Endothelial cell of umbilical vein (primary cell): ENCODE measurements at regions not wholly inside any gene's neighbourhood (a gene's known extent, or its start where the extent isn't known, plus 50 kb on each side); places are given as distances from the start of the nearest gene placed in this dataset.
A peak's percentile ranks its signal among the peaks of the same experiment; 100 is the strongest.

Source experiments
- BruUV-seq: library from RNA; stranded (reverse); fragments of 400-500 nt; replicated peaks from 2 replicates; lab custom pipeline; 2021; lab: Mats Ljungman, UMichigan
- CTCF ChIA-PET: fragments of 300-600, 350-600 bp; sonication (Branson Sonifier 250); formaldehyde crosslinking; loops from one replicate; lab custom pipeline; 2021; ENCODE audit warnings: antibody characterized with exemption, inconsistent platforms; lab: Charles Lee
- POLR2A ChIA-PET: fragments of 300-600, 350-600 bp; sonication (Branson Sonifier 250); formaldehyde crosslinking; loops from one replicate; lab custom pipeline; 2021; ENCODE audit warnings: antibody characterized with exemption, inconsistent platforms; lab: Charles Lee
- DNase-seq: peaks from one replicate; pipeline ENCODE4 v3.0.0-alpha.2; 2011; ENCODE audit warnings: low read depth, low spot score
- FAIRE-seq: peaks from 2 replicates; lab custom pipeline; 2011; peaks lifted over from hg19 to GRCh38; lab: Jason Lieb, UNC
- H2AFZ ChIP-seq: 2 replicates; pipeline ENCODE4 v1.6.0; 2012; ENCODE audit warnings: low read depth, low read length, control low read depth, inconsistent platforms
- H3K27ac ChIP-seq: 2 replicates; pipeline ENCODE4 v1.5.1; 2011; ENCODE audit warnings: low read depth, mild to moderate bottlenecking, control low read depth, low read length, moderate library complexity; ENCODE audit not compliant: insufficient read depth
- H3K27me3 ChIP-seq, 2 experiments: 2 replicates each; pipeline versions ENCODE4 v1.6.0 to v1.6.1; 2011; ENCODE audit warnings: low read length in 2 of 2, mixed read lengths in 1 of 2; ENCODE audit not compliant: control insufficient read depth in 2 of 2, insufficient read depth in 2 of 2
- H3K36me3 ChIP-seq, 2 experiments: 2 replicates in 1 of 2; 3 replicates in 1 of 2; pipeline ENCODE4 v1.5.1; 2011; ENCODE audit warnings: low read length in 2 of 2, mild to moderate bottlenecking in 1 of 2, moderate library complexity in 1 of 2; ENCODE audit not compliant: control insufficient read depth in 2 of 2, insufficient read depth in 2 of 2; ENCODE audit errors: extremely low read depth in 1 of 2
- H3K4me1 ChIP-seq: 3 replicates; pipeline ENCODE4 v1.5.1; 2011; ENCODE audit warnings: mild to moderate bottlenecking, low read length; ENCODE audit not compliant: control insufficient read depth, insufficient read depth; ENCODE audit errors: extremely low read depth
- H3K4me2 ChIP-seq: 2 replicates; pipeline ENCODE4 v1.6.1; 2011; ENCODE audit warnings: low read length, control low read depth, mixed read lengths; ENCODE audit not compliant: insufficient read depth
- H3K4me3 ChIP-seq, 3 experiments: fragments of 200-600 bp in 1 of 3; sonication (generic), shearing (Covaris generic) in 1 of 3; replicated peaks in 1 of 3; 2 replicates each; pipeline ENCODE4 v1.5.1; 2011 to 2016; ENCODE audit warnings: control low read depth in 3 of 3, low read length in 3 of 3, mild to moderate bottlenecking in 2 of 3, inconsistent platforms in 1 of 3, low read depth in 1 of 3, moderate library complexity in 1 of 3; ENCODE audit not compliant: insufficient read depth in 1 of 3
- H3K79me2 ChIP-seq: 2 replicates; pipeline ENCODE4 v1.6.0; 2012; ENCODE audit warnings: low read length, inconsistent platforms; ENCODE audit not compliant: control insufficient read depth, insufficient read depth
- H3K9ac ChIP-seq: replicated peaks from 2 replicates; pipeline ENCODE3; 2011; ENCODE audit warnings: low read length, control low read depth; ENCODE audit not compliant: insufficient read depth; ENCODE audit errors: extremely low read depth
- H3K9me1 ChIP-seq: replicated peaks from 3 replicates; pipeline ENCODE4 v1.6.0; 2011; ENCODE audit warnings: mild to moderate bottlenecking, low read length; ENCODE audit not compliant: control insufficient read depth, insufficient read depth; ENCODE audit errors: extremely low read depth
- H3K9me3 ChIP-seq: replicated peaks from 2 replicates; pipeline ENCODE4 v1.5.1; 2012; ENCODE audit warnings: low read length, inconsistent platforms; ENCODE audit not compliant: control insufficient read depth, insufficient read depth
- H4K20me1 ChIP-seq: replicated peaks from 2 replicates; pipeline ENCODE3; 2011; ENCODE audit warnings: mild to moderate bottlenecking, low read length; ENCODE audit not compliant: control insufficient read depth, insufficient read depth; ENCODE audit errors: extremely low read depth
- CTCF ChIP-seq, 2 donors: IDR thresholded peaks; 1 replicate in 1 of 2; 2 replicates in 1 of 2; pipeline ENCODE4 v1.5.1; 2011; ENCODE audit warnings: low read length in 2 of 2, mild to moderate bottlenecking in 2 of 2, moderate library complexity in 2 of 2, control low read depth in 1 of 2, inconsistent platforms in 1 of 2, low read depth in 1 of 2; ENCODE audit not compliant: insufficient read depth in 1 of 2; ENCODE audit errors: extremely low read depth in 1 of 2
- EZH2 ChIP-seq: IDR thresholded peaks from 2 replicates; pipeline ENCODE4 v1.6.1; 2012; ENCODE audit warnings: borderline replicate concordance, low read depth, mild to moderate bottlenecking, moderate library complexity, low read length, inconsistent platforms; ENCODE audit not compliant: severe bottlenecking
- FOS ChIP-seq: IDR thresholded peaks from 2 replicates; pipeline ENCODE4 v1.6.1; 2011; ENCODE audit warnings: mild to moderate bottlenecking, low read length, moderate library complexity, borderline replicate concordance; ENCODE audit not compliant: insufficient read depth
- GATA2 ChIP-seq: IDR thresholded peaks from 2 replicates; pipeline ENCODE4 v1.7.0; 2011; ENCODE audit warnings: low read depth, mild to moderate bottlenecking, moderate library complexity, mixed read lengths, low read length; ENCODE audit not compliant: insufficient read length, insufficient read depth
- JUN ChIP-seq: IDR thresholded peaks from 2 replicates; pipeline ENCODE4 v1.6.1; 2011; ENCODE audit warnings: borderline replicate concordance, low read depth; ENCODE audit not compliant: insufficient read length, insufficient read depth
- MAX ChIP-seq: IDR thresholded peaks from 2 replicates; pipeline ENCODE4 v1.6.1; 2011; ENCODE audit not compliant: insufficient read depth, insufficient read length
- MYC ChIP-seq: IDR thresholded peaks from one replicate; pipeline ENCODE4 v1.6.1; 2011; ENCODE audit warnings: mild to moderate bottlenecking, low read depth, low read length
- POLR2A ChIP-seq: IDR thresholded peaks from 2 replicates; pipeline ENCODE4 v1.6.1; 2012; ENCODE audit warnings: low read depth, mild to moderate bottlenecking, control low read depth, low read length
- POLR2AphosphoS5 ChIP-seq: IDR thresholded peaks from 2 replicates; pipeline ENCODE4 v1.6.1; 2012; ENCODE audit warnings: low read depth, mild to moderate bottlenecking, control low read depth, low read length, moderate library complexity; ENCODE audit not compliant: insufficient read depth
- dilution Hi-C: fragments of 300-500 bp; cut with MboI; formaldehyde crosslinking; loops from one replicate; pipeline ENCODE4 v1.15.0; 2019; ENCODE audit warnings: low sequenced_read_pairs; ENCODE audit not compliant: extremely low pct_ligation_motif_present
- intact Hi-C: fragments of 100-400 bp; cut with micrococcal nuclease; formaldehyde crosslinking; loops from one replicate; pipeline ENCODE4 v1.10.0; 2022

GRCh38 chr9:26746357-26747072, 146.1 kb downstream of the CAAP1 start:
- FAIRE-seq, result peak; percentile 73
- intact Hi-C loops (no loop called here), dilution Hi-C loops (no loop called here)
- Histone ChIP-seq H3K9me3 (no peaks in the 10 kb centered on the region), H2AFZ (no peak overlapping the region), H3K27me3 (peaks cover 4 to 22% of the 10 kb centered on the region in 2 experiments), H3K4me1 (no peaks in the 10 kb centered on the region), H3K9me1 (no peaks in the 10 kb centered on the region), H3K4me3 (no peak overlapping the region), H3K4me2 (no peak overlapping the region), H3K9ac (no peak overlapping the region), H3K79me2 (no peaks in the 10 kb centered on the region), H3K36me3 (no peaks in the 10 kb centered on the region), H3K27ac (no peak overlapping the region), H4K20me1 (no peaks in the 10 kb centered on the region)
- peak; percentile 17 for DNase-seq
- CTCF ChIA-PET, result interaction anchor here (1.0 to 1.3 kb wide), 5 partner anchors 12 to 530 kb away, joined by 3 to 7 read pairs (median 4); no protein-coding TSS in a partner anchor
- TF ChIP-seq POLR2AphosphoS5 (no peak), EZH2 (no peak), JUN (no peak), POLR2A (no peak), MAX (no peak), FOS (no peak), CTCF (IDR thresholded peaks at IDR 0.05; ENCODE audit: extremely low read depth in 1 of 2, insufficient read depth in 1 of 2, low read depth in 1 of 2, low read length in 2 of 2) (no peak), GATA2 (no peak), MYC (no peak)
- no TSS peak for BruUV-seq
- POLR2A ChIA-PET, result no interaction called here
